Brain microvascular endothelial cell (primary cell): ENCODE measurements at regions not wholly inside any gene's neighbourhood (a gene's known extent, or its start where the extent isn't known, plus 50 kb on each side); places are given as distances from the start of the nearest gene placed in this dataset.
"Not testable (repeated sequence)": the region's sequence is repeated elsewhere in the genome, so short reads cannot be mapped to it uniquely, and the experiment has no call there.

Experiments
- DNase-seq: peaks from one replicate; pipeline ENCODE4 v3.0.0-alpha.2; 2020
- H3K27ac ChIP-seq: fragments of 250-450 bp; sonication (Bioruptor Pico); 2 replicates; pipeline ENCODE4 v1.5.1; 2020; ENCODE audit warnings: mild to moderate bottlenecking, moderate library complexity
- H3K27me3 ChIP-seq: fragments of 250-450 bp; sonication (Bioruptor Pico); replicated peaks from 2 replicates; pipeline ENCODE4 v1.5.1; 2020; ENCODE audit warnings: mild to moderate bottlenecking
- H3K36me3 ChIP-seq: fragments of 250-450 bp; sonication (Bioruptor Pico); replicated peaks from 2 replicates; pipeline ENCODE4 v1.5.1; 2020; ENCODE audit warnings: mild to moderate bottlenecking
- H3K4me3 ChIP-seq: 2 replicates; pipeline ENCODE4 v1.5.1; 2011; ENCODE audit warnings: low read depth, mild to moderate bottlenecking, control low read depth, low read length, moderate library complexity
- CTCF ChIP-seq: IDR thresholded peaks from 2 replicates; pipeline ENCODE4 v1.5.1; 2011; ENCODE audit warnings: low read depth, mild to moderate bottlenecking, moderate library complexity, low read length, control low read depth, inconsistent platforms; ENCODE audit errors: missing control alignments
- in situ Hi-C: cut with HindIII; loops from 2 replicates; pipeline ENCODE4 v1.10.0; 2017; ENCODE audit warnings: low sequenced_read_pairs, low pct_ligation_motif_present

- no peak overlapping the region for H3K27ac ChIP-seq
- in situ Hi-C loops, result no loop called here
- no peak for TF ChIP-seq CTCF
- no peaks in the 10 kb centered on the region for H3K27me3 ChIP-seq
- DNase-seq, result no peak
- no peak overlapping the region for H3K4me3 ChIP-seq
- H3K36me3 ChIP-seq, result no peaks in the 10 kb centered on the region
Observed at GRCh38 chr2:138312061-138312460, 189.5 kb upstream of the SPOPL start.

GRCh38 chr2:138315619-138316018, 186.0 kb upstream of the SPOPL start:
- in situ Hi-C loops, H3K27ac ChIP-seq, H3K27me3 ChIP-seq, H3K36me3 ChIP-seq, DNase-seq, H3K4me3 ChIP-seq: not testable (repeated sequence)

GRCh38 chr2:138319616-138320015, 182.0 kb upstream of the SPOPL start:
- in situ Hi-C loops, result no loop called here
- Histone ChIP-seq H3K27ac (no peak overlapping the region), H3K27me3 (no peaks in the 10 kb centered on the region), H3K4me3 (no peak overlapping the region), H3K36me3 (no peaks in the 10 kb centered on the region)
- no peak for TF ChIP-seq CTCF
- no peak for DNase-seq

- Histone ChIP-seq H3K36me3 (no peaks in the 10 kb centered on the region), H3K4me3 (no peak overlapping the region), H3K27me3 (no peaks in the 10 kb centered on the region), H3K27ac (no peak overlapping the region)
- TF ChIP-seq CTCF, result no peak
- in situ Hi-C loops, result no loop called here
- no peak for DNase-seq
Observed at GRCh38 chr2:138321458-138321857, 180.1 kb upstream of the SPOPL start.

- in situ Hi-C loops, result no loop called here
- H3K27me3 ChIP-seq, result no peaks in the 10 kb centered on the region
- H3K27ac ChIP-seq, result no peak overlapping the region
- DNase-seq, result no peak
- no peak for TF ChIP-seq CTCF
- no peak overlapping the region for H3K4me3 ChIP-seq
- H3K36me3 ChIP-seq, result no peaks in the 10 kb centered on the region
Observed at GRCh38 chr2:138323382-138324067, 178.0 kb upstream of the SPOPL start.

- no peak for DNase-seq
- in situ Hi-C loops, result no loop called here
Observed at GRCh38 chr2:138324068-138324771, 177.3 kb upstream of the SPOPL start.

More at GRCh38 chr2:138324068-138324771, 177.3 kb upstream of the SPOPL start:
- Histone ChIP-seq H3K27me3 (no peaks in the 10 kb centered on the region), H3K27ac (no peak overlapping the region), H3K4me3 (no peak overlapping the region), H3K36me3 (no peaks in the 10 kb centered on the region)
- no peak for TF ChIP-seq CTCF
